GM13976 (cell line): ENCODE measurements at regions not wholly inside any gene's neighbourhood (a gene's known extent, or its start where the extent isn't known, plus 50 kb on each side); places are given as distances from the start of the nearest gene placed in this dataset.

Source experiments
- DNase-seq: peaks from one replicate; pipeline ENCODE4 v3.0.0; 2012; ENCODE audit warnings: low spot score
- in situ Hi-C: fragments of 300-500 bp; cut with MboI; formaldehyde crosslinking; loops from one replicate; pipeline ENCODE4 v1.12.0; 2022; ENCODE audit warnings: low sequenced_read_pairs, mixed read lengths, inconsistent platforms; ENCODE audit not compliant: unreplicated experiment
- TF ChIP-seq, protein P1 (sequence below): IDR thresholded peaks from 2 replicates; pipeline ENCODE4 v1.5.1; 2012; ENCODE audit warnings: borderline replicate concordance, mild to moderate bottlenecking; ENCODE audit not compliant: insufficient read depth; ENCODE audit errors: extremely low read depth, missing control alignments, control extremely low read depth

DNA sequence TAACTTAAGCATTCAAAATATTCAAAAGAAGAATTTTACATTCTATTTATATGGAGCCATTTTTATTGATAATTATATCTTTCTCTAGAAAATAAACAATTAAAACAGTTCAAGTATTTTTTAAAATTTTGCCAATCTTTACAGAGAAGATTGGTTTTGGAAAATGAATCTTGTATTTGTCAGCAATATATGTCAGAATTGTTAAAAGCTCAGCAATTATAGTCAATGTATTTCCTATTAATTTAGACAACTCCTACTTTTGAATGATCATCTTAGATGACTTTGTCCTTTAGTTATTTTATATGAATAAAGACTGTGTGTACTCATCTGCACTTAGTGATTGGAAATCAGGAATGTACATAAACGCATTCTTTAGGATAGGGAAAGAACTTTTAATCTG, 223.9 kb upstream of the MAD2L1 start:
- TF ChIP-seq, protein P1, sequence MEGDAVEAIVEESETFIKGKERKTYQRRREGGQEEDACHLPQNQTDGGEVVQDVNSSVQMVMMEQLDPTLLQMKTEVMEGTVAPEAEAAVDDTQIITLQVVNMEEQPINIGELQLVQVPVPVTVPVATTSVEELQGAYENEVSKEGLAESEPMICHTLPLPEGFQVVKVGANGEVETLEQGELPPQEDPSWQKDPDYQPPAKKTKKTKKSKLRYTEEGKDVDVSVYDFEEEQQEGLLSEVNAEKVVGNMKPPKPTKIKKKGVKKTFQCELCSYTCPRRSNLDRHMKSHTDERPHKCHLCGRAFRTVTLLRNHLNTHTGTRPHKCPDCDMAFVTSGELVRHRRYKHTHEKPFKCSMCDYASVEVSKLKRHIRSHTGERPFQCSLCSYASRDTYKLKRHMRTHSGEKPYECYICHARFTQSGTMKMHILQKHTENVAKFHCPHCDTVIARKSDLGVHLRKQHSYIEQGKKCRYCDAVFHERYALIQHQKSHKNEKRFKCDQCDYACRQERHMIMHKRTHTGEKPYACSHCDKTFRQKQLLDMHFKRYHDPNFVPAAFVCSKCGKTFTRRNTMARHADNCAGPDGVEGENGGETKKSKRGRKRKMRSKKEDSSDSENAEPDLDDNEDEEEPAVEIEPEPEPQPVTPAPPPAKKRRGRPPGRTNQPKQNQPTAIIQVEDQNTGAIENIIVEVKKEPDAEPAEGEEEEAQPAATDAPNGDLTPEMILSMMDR: no peak
- in situ Hi-C loops: loop anchor here (25.0 kb wide), 1 partner anchor 97 kb away; no protein-coding TSS in a partner anchor
- no peak for DNase-seq

DNA sequence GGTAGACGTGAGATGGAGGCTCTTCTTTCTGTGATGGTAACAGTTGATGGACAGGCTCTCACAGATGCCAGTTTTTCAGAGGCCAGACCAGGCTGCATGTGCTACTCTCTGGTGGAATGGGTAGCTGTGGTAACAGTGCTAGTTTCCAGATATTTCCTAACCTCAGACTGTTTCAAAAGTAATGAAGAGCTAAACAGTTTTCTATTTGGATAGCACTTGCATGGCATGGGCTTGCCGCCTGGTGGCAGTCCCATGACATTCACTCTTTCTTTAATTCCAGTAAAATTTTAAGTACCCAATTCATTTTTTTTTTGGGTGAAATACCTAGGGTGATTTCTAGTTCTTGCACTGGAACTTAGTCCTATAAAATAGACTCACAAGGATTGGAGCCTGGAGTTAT, 220.2 kb upstream of the MAD2L1 start:
- DNase-seq: no peak
- TF ChIP-seq, protein P1: no peak
- in situ Hi-C loops: loop anchor here (25.0 kb wide), 1 partner anchor 100 kb away; no protein-coding TSS in a partner anchor

DNA sequence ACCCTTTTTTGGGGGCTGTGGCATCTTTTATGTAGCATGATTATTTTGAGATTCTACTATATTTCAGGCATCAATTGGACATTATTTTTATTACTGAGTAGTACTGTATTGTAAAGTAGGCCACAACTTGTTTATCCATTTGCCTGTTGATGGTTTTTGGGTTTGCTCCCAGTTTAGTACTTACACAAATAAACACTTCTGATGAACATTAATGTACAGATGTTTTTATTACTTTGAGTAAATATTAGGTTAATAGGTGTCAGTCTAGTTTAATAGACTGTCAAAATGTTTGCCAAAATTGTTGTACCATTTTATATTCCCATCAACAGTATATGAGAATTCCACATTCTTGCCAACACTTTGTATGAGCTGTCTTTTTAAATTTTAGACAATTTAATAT, 214.9 kb upstream of the MAD2L1 start:
- no peak for DNase-seq
- TF ChIP-seq, protein P1: no peak
- in situ Hi-C loops: loop anchor here (25.0 kb wide), 1 partner anchor 106 kb away; no protein-coding TSS in a partner anchor

DNA sequence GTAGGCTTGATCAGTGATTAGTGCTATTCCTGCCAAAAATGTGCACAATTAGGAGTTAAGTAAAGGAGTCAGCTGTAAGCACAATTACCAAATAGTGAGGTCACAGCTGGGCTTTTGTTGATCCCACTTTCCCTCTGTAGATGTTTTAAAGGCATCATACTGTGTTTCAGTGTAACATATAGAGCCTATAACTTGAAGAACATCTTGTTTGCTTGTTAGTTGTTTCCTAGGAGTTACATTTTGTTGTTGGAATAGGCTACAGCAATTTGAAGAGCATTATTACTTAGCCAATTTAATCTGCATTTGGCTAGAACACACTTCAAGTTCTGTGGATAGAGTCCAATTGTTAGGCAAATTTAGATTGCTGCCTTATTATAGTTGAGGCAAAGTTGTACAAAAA, 210.7 kb upstream of the MAD2L1 start:
- TF ChIP-seq, protein P1: no peak
- DNase-seq: no peak
- in situ Hi-C loops: loop anchor here (25.0 kb wide), 1 partner anchor 110 kb away; no protein-coding TSS in a partner anchor

DNA sequence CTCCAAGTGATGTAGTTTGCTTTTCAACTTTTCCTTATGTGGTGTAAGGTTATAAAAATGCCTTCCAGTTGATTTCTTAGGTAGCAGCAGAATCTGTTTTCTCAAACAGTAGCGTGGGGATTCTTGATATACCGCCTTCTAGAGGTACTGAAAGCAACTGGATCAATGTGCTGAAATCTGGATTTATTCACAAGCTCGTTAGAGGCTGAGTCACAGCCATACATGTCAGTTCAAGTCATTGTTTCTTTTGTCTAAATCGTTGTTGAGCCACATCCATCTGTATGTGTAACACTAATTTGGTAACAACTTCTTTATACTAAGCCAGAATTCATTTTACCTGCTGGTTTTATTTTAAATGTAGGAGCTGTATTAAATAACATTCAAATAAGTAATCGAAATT, 200.0 kb upstream of the MAD2L1 start:
- TF ChIP-seq, protein P1: no peak
- in situ Hi-C loops: no loop called here
- no peak for DNase-seq

DNA sequence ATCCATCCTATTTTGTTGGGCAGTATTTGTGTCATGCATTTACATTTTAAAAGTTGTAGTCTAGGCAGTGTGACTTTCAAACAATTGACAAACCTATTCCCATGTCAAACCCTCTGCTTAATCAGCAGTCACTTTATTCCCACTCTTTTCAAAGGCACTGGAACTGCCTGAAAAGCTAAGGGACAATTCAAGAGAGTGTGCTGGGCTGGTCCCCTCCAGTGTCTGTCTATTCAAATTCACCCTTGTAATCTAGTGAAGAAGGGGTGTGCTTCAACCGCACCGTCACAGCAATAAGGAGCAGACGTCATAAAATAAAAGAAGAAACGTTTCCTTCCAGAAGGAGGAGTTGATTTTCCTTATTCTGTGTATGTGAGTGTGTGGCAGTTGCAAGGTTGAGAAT, 197.0 kb upstream of the MAD2L1 start:
- TF ChIP-seq, protein P1: no peak
- in situ Hi-C loops: no loop called here
- no peak for DNase-seq
